D721Med (cell line): ENCODE measurements at regions not wholly inside any gene's neighbourhood (a gene's known extent, or its start where the extent isn't known, plus 50 kb on each side); places are given as distances from the start of the nearest gene placed in this dataset.

ENCODE experiments used
- DNase-seq: peaks from one replicate; pipeline ENCODE4 v3.0.0; 2011; ENCODE audit warnings: low spot score; ENCODE audit not compliant: insufficient read length
- FAIRE-seq: peaks from 2 replicates; lab custom pipeline; 2011; peaks lifted over from hg19 to GRCh38; lab: Jason Lieb, UNC
- TF ChIP-seq, protein P1 (sequence below): IDR thresholded peaks from 2 replicates; pipeline ENCODE4 v1.5.1; 2012; ENCODE audit warnings: mild to moderate bottlenecking, control low read depth; ENCODE audit not compliant: insufficient read depth; ENCODE audit errors: missing control alignments

DNA sequence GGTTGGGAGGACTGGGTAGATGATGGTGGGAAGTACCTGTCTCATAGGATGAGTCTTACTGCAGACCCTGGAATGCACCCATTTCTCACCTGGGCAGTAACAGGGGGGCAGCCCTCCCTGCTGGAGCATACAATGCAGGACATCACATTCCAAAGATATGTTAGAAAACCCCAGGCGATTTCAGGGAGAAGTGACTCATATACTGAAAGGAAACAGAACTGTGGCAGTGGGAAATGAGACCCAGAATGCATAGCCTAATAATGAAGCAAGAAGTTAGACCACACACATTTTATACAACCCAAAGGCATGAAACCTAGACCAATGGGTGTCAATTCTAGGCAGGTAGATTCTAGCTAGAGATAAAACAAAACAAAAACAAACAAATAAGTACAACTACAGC is 402.7 kb downstream of the IRS2 start:
- TF ChIP-seq, protein P1, sequence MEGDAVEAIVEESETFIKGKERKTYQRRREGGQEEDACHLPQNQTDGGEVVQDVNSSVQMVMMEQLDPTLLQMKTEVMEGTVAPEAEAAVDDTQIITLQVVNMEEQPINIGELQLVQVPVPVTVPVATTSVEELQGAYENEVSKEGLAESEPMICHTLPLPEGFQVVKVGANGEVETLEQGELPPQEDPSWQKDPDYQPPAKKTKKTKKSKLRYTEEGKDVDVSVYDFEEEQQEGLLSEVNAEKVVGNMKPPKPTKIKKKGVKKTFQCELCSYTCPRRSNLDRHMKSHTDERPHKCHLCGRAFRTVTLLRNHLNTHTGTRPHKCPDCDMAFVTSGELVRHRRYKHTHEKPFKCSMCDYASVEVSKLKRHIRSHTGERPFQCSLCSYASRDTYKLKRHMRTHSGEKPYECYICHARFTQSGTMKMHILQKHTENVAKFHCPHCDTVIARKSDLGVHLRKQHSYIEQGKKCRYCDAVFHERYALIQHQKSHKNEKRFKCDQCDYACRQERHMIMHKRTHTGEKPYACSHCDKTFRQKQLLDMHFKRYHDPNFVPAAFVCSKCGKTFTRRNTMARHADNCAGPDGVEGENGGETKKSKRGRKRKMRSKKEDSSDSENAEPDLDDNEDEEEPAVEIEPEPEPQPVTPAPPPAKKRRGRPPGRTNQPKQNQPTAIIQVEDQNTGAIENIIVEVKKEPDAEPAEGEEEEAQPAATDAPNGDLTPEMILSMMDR: no peak
- no peak for FAIRE-seq
- no peak for DNase-seq

DNA sequence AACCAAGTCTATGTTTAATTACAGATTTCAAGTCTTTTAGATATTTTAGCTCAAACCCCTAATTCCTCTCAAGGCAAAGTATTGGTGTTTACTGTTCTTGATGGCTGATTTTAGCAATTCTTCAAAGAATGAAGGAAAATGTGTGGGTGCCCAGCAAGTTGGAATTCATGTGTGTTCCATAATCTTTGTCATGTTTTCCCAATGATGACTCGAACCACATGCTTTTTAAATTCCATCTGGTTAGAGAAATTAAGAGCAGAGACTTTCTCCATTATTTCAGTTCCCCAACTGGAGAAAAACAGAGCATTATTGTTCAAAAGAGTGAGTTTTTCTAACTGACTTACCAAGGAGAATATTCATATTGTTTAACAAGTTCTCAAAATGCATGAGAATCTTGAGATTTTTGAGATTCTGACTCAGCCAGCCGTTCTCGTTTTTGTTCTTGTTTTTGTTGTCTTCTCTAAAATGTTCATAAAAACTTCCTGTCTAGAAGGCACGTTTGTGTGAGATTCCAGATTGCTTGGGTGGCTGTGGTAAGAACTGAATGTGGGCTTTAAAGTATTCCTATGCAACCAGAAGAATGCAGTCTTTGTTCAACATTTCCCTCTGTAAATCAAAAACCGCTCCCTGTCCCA is 404.7 kb downstream of the IRS2 start:
- TF ChIP-seq, protein P1: no peak
- no peak for DNase-seq
- FAIRE-seq: no peak

DNA sequence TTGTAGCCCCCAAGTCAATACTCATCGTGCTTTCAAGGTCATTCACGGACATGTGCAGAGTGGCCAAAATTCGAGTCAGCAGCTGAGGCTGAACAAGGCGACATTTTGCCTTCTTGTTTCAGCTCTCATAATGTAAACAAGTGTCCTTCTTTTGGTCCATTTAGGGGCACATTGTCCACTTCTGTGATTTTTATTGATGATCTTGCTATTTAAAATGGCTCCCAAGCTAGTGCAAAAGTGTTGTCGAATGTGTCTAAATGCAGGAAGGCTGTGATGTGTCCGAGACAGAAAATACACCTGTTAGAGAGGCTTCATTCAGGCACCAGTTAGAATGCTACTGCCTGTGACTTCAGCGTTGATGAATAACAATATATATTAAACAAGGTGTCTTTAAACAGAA is 405.9 kb downstream of the IRS2 start:
- FAIRE-seq (no peak), DNase-seq (no peak)
- TF ChIP-seq, protein P1: no peak

DNA sequence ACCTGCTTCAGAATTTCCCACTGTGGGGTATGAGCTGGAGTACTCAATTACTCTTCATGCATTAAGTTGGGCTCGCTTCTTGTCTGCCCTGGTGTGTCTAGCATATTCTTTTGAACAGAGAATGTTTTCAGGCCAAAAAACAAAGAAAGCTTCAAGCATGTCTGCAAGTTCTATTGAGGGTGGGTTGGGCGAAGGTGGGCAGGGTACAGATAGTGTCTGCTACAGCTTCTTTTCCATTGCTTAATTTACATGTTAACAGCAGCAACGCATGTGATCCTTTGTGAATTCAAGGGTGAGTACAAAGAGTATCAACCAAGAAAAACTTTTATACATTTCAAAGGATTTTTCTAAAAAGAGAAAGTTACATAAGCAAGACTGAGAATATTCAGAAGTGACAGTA is 406.5 kb downstream of the IRS2 start:
- no peak for DNase-seq
- TF ChIP-seq, protein P1: no peak
- FAIRE-seq: no peak

DNA sequence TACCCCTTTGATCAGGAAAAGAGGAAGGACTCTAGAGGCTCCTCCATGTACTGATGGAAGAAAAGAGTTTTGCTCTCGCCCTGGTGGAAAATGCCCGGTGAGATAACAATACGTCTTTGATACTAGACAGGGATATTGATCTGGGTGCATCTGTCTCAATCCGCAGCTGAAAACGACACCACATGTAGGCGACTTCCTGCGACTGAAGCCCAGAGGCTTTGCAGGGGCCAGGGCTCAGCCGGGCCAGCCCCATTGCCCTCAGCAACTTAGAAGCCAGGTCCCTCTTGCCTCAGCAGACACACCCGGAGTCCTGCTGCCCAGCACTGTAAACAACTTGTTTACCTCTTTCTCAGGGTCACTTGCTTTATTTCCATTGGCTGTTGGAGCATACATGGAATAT is 409.4 kb downstream of the IRS2 start:
- TF ChIP-seq, protein P1: no peak
- no peak for FAIRE-seq
- DNase-seq: no peak

DNA sequence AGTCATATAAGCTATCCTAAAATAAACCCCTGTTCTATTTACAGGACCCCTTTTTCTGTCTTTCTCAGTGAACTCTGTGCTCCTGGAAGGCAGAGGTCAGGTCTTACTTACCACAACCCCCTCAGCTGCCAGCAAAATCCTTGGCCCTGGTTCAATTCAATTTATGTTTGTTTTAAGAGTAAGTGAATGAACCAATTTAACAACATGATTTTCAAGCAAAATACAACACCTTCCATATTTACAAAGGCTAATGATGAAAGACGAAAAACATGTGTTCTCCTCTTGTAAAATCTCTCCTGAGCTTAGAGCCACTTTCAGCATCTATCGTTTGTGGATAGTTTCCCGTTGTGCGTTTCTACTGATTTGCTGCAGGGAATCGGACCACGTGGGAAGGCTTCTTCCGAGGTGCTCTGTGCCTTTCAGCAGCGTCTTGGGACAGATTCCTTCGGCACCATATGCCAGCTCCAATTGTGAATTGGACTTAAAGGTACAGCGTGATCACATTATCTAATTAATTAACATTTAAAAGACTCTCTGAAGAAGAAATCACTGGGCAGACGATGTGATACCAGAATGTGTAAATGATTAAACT is 411.7 kb downstream of the IRS2 start:
- FAIRE-seq: no peak

More for the DNA sequence above, 411.7 kb downstream of the IRS2 start:
- no peak for DNase-seq
- TF ChIP-seq, protein P1: no peak
